Endometrial microvascular endothelial cells (primary cell): ENCODE measurements at regions not wholly inside any gene's neighbourhood (a gene's known extent, or its start where the extent isn't known, plus 50 kb on each side); places are given as distances from the start of the nearest gene placed in this dataset.

Source experiments
- in situ Hi-C: cut with HindIII; loops from 2 replicates; pipeline ENCODE4 v1.10.0; 2017; ENCODE audit warnings: low sequenced_read_pairs, low pct_unique_long_range_greater_than_20kb; ENCODE audit errors: inconsistent ontology term

DNA sequence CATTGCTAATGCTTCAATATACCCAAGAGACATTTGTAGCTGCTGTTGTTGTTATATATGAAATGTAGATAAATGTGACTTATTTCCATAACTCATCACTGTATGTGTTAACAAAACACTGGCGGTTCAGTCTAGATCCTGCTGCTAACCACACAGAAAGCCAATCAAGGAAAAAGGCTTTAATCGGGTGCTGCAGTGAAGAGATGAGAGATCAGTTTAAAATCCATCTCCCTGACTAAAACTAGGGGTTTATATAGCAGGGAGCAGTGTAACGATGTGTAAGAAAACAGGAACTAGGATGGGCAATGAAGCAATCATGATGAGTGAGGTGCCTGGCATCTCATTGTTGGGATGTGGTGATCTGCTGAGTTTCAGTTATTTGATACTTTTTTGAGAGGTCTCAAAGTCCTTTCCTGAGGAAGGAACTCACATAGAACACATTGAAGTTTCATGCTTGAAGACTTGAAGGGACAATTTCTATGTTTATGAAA is 677.7 kb upstream of the CDH7 start:
- in situ Hi-C loops = no loop called here

- in situ Hi-C loops = no loop called here
Observed at GRCh38 chr18:65057439-65058083, 693.3 kb upstream of the CDH7 start.

- in situ Hi-C loops = no loop called here
Observed at GRCh38 chr18:65056575-65056974, 694.2 kb upstream of the CDH7 start.

GRCh38 chr18:65049586-65049985 is 701.2 kb upstream of the CDH7 start:
- in situ Hi-C loops = no loop called here

- in situ Hi-C loops = no loop called here
Observed at GRCh38 chr18:65039578-65039977, 711.2 kb upstream of the CDH7 start.

DNA sequence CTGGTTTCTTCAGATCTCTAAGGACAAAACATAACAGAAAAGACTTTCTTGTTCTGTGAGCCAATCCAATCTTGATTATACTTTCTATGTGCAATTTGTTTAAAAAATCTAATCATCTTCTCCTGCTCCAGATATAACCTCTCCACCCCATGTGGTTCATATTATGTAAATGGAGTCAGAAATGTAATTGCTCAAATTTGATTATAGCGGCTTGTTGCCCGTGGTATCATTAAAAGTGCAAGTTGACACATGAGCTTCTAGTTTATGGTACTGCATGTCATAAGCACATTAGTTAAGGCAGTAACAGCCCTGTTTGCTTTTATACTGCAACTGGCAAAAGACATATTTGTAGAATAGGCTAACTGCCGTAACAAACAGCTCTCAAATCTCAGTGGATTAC is 715.1 kb upstream of the CDH7 start:
- in situ Hi-C loops = no loop called here

GRCh38 chr18:65025756-65026155 is 725.1 kb upstream of the CDH7 start:
- in situ Hi-C loops = no loop called here

DNA sequence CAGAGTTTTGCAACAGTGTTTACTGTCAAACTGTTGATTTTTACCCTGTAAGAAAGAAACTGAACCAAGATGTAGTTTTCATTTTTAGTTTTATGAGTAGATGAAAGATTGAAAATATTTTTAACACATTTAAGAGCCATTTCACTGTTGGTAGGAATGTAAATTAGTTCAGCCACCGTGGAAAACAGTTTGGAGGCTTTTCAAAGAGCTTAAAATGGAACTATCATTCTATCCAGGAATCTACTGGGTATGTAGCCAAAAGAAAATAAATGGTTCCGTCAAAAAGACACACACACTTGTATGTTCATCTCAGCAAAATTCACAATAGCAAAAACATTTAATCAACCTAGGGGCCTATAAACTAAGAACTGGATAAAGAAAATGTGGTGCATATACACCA is 729.8 kb upstream of the CDH7 start:
- in situ Hi-C loops = no loop called here

DNA sequence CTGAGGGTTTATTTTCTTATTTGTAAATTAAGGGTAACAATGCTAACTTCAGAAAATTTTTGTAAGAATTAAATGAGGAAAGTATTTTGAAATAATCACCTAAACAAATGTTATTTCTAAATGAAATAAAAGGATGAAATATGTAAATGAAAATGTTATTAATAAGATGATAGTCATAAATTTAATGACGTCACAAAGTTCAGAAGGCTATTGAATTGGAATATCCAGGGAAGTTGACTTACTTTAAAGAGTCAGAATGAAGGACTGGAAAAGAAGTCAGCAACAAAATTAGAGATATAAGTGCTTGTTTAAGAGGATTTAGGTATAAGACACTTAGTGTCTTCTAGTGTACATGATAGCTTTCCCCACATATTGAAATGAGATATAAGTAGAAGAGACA is 732.6 kb upstream of the CDH7 start:
- in situ Hi-C loops = no loop called here

- in situ Hi-C loops = no loop called here
Observed at GRCh38 chr18:65017372-65017760, 733.4 kb upstream of the CDH7 start.

GRCh38 chr18:65016631-65017371 is 734.0 kb upstream of the CDH7 start:
- in situ Hi-C loops = no loop called here

- in situ Hi-C loops = no loop called here
Observed at GRCh38 chr18:64994370-64994769, 756.4 kb upstream of the CDH7 start.

DNA sequence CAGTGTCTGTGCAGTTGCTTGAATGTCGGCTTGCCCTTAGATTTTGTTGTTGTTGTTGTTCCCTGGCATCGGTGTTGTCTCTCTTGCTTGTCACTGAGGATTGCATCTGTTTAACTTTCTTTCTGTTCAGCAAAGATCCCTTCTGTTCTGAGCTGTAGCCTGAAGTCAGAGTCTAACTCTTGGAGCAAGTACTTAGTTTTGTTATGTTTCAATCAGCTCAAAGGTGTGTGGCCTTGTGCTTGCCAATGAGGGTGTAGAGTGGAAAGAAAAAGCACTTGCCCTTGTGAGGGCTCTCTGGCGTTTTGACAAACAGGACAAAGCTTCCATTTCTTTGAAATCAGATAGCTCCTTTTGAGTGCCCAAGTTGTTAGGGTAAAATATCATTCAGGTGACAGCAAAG is 757.1 kb upstream of the CDH7 start:
- in situ Hi-C loops = no loop called here

DNA sequence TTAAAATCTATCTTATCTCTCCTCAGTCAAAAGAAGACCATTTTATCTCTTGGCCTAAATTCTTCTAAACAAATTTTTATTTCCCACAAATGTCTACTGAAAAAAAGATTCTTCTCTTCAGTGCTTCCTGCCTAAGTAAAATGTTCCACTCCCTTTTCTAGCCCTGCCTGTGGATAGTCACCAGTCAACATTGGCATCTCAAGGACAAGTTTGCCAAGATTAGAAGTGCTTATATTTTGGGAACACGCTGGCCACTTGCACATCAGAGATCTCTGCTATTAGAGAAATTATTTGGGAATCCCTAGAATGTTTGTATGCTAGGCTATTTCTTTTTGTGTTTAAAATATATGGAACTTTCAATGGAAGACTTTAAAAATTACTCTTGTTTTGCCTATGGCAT is 758.2 kb upstream of the CDH7 start:
- in situ Hi-C loops = no loop called here

DNA sequence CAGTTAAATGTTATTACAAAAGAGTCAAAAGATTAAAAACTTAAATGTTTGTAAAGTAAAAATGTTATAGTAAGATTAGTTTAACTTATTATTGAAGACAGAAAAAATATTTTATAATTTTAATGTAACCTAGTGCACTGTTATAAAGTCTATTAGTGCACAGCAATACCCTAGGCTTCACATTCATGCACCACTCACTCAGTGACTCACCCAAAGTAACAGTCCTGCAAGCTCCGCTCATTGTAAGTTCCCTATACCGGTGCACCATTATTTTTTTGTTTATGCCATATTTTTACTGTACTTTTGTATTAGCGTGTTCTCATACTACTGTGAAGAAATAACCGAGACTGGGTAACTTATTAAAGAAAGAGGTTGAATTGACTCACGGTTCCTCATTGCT is 759.7 kb upstream of the CDH7 start:
- in situ Hi-C loops = no loop called here

DNA sequence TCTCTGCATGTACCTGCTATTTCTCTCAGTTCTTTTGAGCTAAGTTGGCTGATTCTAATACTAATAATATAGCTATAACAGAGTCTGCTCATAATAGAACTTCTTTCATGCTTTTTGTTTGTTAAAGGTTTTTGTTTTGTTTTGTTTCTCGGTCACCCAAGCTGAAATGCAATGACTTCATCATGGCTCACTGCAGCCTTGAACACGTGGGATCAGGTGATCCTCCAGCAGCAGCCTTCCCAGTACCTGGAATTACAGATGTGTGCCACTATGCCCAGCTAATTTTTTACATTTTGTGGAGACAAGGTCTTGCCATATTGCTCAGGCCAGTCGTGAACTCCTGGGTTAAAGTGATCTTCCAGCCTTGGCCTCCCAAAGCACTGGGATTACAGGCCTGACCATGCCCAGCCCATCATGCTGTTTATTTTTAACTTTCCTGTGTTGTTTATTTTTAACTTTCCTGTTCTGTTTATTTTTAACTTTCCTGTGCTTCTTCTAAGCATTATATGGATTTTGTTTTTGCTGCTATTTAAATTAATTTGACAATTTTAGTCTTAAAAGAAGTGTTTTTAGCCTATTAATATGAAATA is 763.8 kb upstream of the CDH7 start:
- in situ Hi-C loops = no loop called here

DNA sequence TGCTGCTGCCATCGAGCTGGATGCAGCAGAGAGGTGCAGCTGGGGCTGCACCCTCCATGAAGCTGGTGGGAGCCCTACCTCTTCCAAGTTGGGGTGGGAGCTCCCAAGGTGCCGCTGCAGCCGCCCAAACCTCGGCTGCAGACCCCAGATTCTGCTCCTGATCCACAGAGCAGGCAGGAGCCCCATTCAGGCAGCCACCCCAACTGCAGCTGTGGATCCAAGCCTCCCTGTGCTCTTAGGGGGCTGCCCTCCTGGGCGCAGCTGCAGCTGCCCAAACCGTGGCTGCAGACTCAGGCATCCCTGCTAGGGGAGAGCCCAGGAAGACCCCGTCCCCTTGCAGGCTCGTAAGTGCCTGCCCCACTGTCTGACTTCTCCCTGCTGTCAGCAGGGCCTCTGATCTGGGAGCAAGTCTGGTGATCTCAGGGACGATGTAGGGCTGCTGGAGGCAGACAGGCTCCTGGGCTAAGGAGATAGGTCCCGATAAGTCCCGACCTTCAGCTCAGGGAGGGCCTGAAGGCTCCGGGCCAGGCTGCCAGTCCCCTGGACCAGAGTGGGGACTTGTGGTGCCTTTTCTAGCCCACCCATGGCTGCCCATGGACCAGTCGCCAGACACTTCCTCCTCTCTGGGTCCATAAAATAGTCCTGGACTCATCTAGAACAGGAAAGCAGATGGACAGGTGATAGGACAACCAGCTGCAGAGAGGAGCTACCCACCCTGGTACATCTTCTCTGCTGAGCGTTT is 767.1 kb upstream of the CDH7 start:
- in situ Hi-C loops = no loop called here

DNA sequence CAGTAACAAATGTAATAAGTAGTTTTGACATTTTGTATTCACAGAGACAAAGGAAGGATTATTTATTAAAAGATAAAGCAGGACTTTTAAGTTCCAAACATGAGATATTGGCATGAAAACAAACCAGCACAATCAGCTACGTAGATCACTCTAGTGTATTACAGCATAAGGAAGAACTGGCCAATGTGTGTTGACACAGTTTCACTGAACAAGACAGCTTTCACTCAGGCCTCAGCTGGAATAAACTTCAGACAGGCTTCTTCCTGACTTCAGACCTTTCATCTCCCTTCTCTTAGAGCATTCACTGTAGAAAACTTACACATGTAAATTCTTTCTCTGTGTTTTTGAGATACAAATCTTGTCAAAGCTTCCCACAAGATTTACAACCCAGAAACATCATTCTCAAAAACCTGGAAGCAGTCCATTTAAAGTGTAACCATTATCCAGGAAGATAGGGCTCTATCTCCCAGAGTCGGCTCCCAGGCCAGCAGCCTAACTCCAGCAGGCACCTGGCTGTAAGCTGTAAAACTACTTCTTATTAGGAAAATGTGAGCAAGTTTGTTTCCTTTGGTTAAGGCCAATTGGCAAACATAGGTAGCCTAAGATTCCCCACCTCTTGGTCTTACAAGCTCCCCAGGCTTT is 768.3 kb upstream of the CDH7 start:
- in situ Hi-C loops = no loop called here

DNA sequence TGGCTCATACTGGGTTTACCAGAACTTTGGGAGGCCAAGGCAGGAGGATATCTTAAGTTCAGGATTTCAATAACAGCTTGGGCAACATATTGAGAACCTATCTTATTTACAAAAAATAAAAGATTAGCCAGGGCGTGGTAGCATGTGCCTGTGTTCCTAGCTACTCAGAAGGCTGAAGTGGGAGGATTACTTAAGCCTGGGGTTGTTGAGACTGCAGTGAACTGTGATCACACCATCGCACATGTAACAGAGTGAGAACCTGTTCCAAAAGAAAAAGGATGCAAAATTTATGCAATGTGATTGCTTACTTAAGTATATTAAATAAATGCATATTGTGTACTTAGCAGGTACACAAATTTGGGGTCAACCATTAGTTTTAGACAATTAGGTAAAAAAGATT is 768.9 kb upstream of the CDH7 start:
- in situ Hi-C loops = no loop called here
